Chondrocyte (in vitro differentiated cells): ENCODE measurements at regions not wholly inside any gene's neighbourhood (a gene's known extent, or its start where the extent isn't known, plus 50 kb on each side); places are given as distances from the start of the nearest gene placed in this dataset.

ENCODE experiments used
- DNase-seq: peaks from one replicate; pipeline ENCODE4 v3.0.0; 2021; ENCODE audit warnings: mixed read lengths, low spot score
- H3K27ac Mint-ChIP-seq: one replicate; pipeline ENCODE4 v1.8.0; 2021; ENCODE audit warnings: mild to moderate bottlenecking, moderate library complexity, mixed read lengths; ENCODE audit not compliant: unreplicated experiment
- H3K27me3 Mint-ChIP-seq: 2 replicates; pipeline ENCODE4 v1.8.0; 2021; ENCODE audit warnings: low read depth, mixed read lengths
- H3K36me3 Mint-ChIP-seq: 2 replicates; pipeline ENCODE4 v1.8.0; 2021; ENCODE audit warnings: low read depth, mixed read lengths
- H3K4me1 Mint-ChIP-seq: 2 replicates; pipeline ENCODE4 v1.8.0; 2021; ENCODE audit warnings: low read depth, mild to moderate bottlenecking, mixed read lengths
- H3K4me3 Mint-ChIP-seq: one replicate; pipeline ENCODE4 v1.8.0; 2021; ENCODE audit warnings: mild to moderate bottlenecking, moderate library complexity, mixed read lengths; ENCODE audit not compliant: unreplicated experiment
- H3K9me3 Mint-ChIP-seq: 2 replicates; pipeline ENCODE4 v1.8.0; 2021; ENCODE audit warnings: low read depth, mixed read lengths
- CTCF ChIP-seq: fragments of 200-600 bp; sonication (generic); IDR thresholded peaks from 2 replicates; pipeline ENCODE4 v1.5.0; 2021; ENCODE audit warnings: antibody characterized with exemption, mild to moderate bottlenecking, moderate library complexity

GRCh38 chrX:98357146-98357545 lies 1473.4 kb downstream of the RPA4 start:
- DNase-seq, result no peak
- H3K36me3 Mint-ChIP-seq, result peaks cover 2% of the 10 kb centered on the region
- H3K4me3 Mint-ChIP-seq, result no peak overlapping the region
- no peaks in the 10 kb centered on the region for H3K27me3 Mint-ChIP-seq
- peaks cover 7% of the 10 kb centered on the region for H3K9me3 Mint-ChIP-seq
- TF ChIP-seq CTCF, result no peak
- no peak overlapping the region for H3K27ac Mint-ChIP-seq
- H3K4me1 Mint-ChIP-seq, result no peaks in the 10 kb centered on the region

- peaks cover 4% of the 10 kb centered on the region for H3K36me3 Mint-ChIP-seq
- no peak overlapping the region for H3K4me3 Mint-ChIP-seq
- peaks cover 21% of the 10 kb centered on the region for H3K9me3 Mint-ChIP-seq
- no peaks in the 10 kb centered on the region for H3K4me1 Mint-ChIP-seq
- no peak for DNase-seq
- TF ChIP-seq CTCF, result no peak
- no peak overlapping the region for H3K27ac Mint-ChIP-seq
- no peaks in the 10 kb centered on the region for H3K27me3 Mint-ChIP-seq
Measured at GRCh38 chrX:98362630-98363029, 1478.9 kb downstream of the RPA4 start.

- Mint-ChIP-seq H3K27me3 (peaks cover 2% of the 10 kb centered on the region), H3K4me3 (no peak overlapping the region), H3K27ac (no peak overlapping the region), H3K36me3 (no peaks in the 10 kb centered on the region), H3K4me1 (no peaks in the 10 kb centered on the region), H3K9me3 (peaks cover 16% of the 10 kb centered on the region)
- no peak for DNase-seq
- TF ChIP-seq CTCF, result no peak
Measured at GRCh38 chrX:98371994-98372393, 1488.3 kb downstream of the RPA4 start.

- no peak overlapping the region for H3K27ac Mint-ChIP-seq
Measured at GRCh38 chrX:98379134-98379533, 1495.4 kb downstream of the RPA4 start.

GRCh38 chrX:98380106-98380505 lies 1496.4 kb downstream of the RPA4 start:
- Mint-ChIP-seq H3K9me3 (peaks cover 13% of the 10 kb centered on the region), H3K4me1 (peaks cover 9% of the 10 kb centered on the region), H3K4me3 (peak overlapping the region; percentile 59), H3K27me3 (no peaks in the 10 kb centered on the region), H3K36me3 (no peaks in the 10 kb centered on the region), H3K27ac (no peak overlapping the region)
- no peak for DNase-seq
- TF ChIP-seq CTCF, result peak; percentile 55

More at GRCh38 chrX:98379134-98379533, 1495.4 kb downstream of the RPA4 start:
- Mint-ChIP-seq H3K36me3 (no peaks in the 10 kb centered on the region), H3K4me1 (peaks cover 9% of the 10 kb centered on the region), H3K4me3 (no peak overlapping the region), H3K27me3 (no peaks in the 10 kb centered on the region), H3K9me3 (peaks cover 10% of the 10 kb centered on the region)
- DNase-seq, result no peak
- TF ChIP-seq CTCF, result peak; percentile 67
